AG10803 (cell line): ENCODE measurements at regions not wholly inside any gene's neighbourhood (a gene's known extent, or its start where the extent isn't known, plus 50 kb on each side); places are given as distances from the start of the nearest gene placed in this dataset.
"Not testable (repeated sequence)": the region's sequence is repeated elsewhere in the genome, so short reads cannot be mapped to it uniquely, and the experiment has no call there.

Experiments
- DNase-seq: peaks from one replicate; pipeline ENCODE4 v3.0.0; 2010; ENCODE audit warnings: low read depth
- H3K4me3 ChIP-seq: 2 replicates; pipeline ENCODE4 v1.5.1; 2011; ENCODE audit warnings: mild to moderate bottlenecking, low read length, control low read depth
- TF ChIP-seq, protein P1 (sequence below): conservative IDR thresholded peaks from 2 replicates; pipeline ENCODE4 v1.5.1; 2011; ENCODE audit warnings: mild to moderate bottlenecking, low read length, control low read depth, inconsistent platforms

DNA sequence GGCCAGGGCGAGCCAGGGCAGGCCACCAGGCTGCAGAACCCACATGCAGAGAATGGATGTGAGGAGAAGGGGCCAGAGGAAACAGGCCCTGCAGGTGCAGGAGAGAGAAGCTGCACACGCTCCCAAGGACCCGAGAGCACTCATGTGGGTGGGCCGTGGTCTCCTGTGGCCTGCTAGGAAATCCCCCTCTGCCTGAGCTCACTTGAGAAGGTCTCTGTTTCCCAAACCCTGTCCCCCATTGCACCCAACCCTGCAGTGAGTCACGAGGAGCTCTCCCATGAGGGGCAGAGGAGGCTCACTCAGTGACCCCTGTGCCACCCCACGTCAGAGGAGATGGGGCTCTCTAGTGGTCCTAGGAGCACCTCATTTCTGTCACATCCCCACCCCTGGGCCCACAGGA lies 111.1 kb downstream of the KLF13 start:
- TF ChIP-seq, protein P1, sequence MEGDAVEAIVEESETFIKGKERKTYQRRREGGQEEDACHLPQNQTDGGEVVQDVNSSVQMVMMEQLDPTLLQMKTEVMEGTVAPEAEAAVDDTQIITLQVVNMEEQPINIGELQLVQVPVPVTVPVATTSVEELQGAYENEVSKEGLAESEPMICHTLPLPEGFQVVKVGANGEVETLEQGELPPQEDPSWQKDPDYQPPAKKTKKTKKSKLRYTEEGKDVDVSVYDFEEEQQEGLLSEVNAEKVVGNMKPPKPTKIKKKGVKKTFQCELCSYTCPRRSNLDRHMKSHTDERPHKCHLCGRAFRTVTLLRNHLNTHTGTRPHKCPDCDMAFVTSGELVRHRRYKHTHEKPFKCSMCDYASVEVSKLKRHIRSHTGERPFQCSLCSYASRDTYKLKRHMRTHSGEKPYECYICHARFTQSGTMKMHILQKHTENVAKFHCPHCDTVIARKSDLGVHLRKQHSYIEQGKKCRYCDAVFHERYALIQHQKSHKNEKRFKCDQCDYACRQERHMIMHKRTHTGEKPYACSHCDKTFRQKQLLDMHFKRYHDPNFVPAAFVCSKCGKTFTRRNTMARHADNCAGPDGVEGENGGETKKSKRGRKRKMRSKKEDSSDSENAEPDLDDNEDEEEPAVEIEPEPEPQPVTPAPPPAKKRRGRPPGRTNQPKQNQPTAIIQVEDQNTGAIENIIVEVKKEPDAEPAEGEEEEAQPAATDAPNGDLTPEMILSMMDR = no peak
- no peak for DNase-seq
- H3K4me3 ChIP-seq = no peak overlapping the region

DNA sequence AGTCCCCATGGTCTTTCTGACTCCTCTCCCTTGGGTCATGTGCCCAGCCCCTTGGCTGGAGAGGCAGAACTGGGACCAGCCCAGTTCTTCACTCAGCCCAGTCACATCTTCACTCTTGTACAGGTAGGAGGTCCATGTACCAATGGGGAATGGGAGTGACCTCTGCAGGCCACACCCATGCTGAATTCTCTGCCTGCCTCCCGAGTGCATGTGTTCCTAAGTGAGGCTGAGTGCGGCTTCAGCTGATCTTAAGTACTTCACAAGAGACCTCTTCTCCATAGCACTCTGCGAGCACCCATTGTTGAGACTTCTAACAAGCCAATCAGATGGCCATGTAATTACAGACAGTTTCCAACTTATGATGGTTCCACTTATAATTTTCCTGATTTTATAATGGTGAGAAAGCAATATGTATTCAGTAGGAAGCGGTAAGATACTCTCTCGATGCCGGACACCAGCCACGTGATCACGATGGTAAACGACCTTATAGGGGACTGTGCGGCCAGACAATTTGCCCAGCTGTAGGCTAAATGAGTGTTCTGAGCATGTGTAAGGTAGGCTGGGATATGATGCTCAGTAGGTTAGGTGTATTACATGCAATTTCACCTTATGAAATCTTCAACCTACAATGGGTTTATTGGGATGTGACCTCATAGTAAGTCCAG lies 112.1 kb downstream of the KLF13 start:
- TF ChIP-seq, protein P1 = no peak
- H3K4me3 ChIP-seq = no peak overlapping the region
- no peak for DNase-seq

DNA sequence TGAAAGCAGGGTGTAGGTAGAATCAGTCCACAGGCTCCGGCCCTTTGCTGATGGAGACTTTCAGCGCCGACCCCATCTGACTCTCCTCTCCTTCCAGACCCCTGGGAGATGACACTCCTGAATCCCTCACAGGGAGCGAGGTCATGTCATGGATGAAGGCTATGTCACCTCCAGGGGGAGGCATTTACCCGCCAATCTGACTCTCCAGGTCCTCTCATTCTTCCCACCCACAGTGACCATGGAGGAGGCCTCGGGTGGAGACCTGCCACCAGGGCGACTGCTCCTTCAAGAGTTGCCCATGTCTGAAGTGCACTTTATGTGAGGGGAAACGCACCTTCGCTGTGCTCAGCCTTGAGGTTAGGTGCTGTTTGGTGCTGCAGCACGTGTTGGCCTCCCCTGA lies 112.7 kb downstream of the KLF13 start:
- TF ChIP-seq, protein P1 = peak; percentile 22; the same call in 1 of the 2 replicates

DNA sequence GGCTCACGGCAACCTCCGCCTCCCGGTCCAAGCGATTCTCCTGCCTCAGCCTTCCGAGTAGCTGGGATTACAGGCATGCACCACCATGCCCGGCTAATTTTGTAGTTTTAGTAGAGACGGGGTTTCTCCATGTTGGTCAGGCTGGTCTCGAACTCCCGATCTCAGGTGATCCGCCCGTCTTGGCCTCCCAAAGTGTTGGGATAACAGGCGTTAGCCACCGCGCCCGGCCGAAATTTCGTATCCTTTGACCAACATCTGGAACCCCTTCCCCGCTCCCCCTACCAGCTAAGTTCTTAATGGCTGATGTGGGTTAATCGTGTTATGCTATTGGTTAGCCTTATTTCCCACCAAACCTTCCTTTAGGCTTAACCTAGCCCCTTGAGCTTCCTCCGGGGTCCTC lies 113.6 kb downstream of the KLF13 start:
- not testable (repeated sequence) for DNase-seq
- H3K4me3 ChIP-seq = peak overlapping the region; percentile 50

More for the DNA sequence above, 112.7 kb downstream of the KLF13 start:
- DNase-seq = no peak
- H3K4me3 ChIP-seq = no peak overlapping the region

DNA sequence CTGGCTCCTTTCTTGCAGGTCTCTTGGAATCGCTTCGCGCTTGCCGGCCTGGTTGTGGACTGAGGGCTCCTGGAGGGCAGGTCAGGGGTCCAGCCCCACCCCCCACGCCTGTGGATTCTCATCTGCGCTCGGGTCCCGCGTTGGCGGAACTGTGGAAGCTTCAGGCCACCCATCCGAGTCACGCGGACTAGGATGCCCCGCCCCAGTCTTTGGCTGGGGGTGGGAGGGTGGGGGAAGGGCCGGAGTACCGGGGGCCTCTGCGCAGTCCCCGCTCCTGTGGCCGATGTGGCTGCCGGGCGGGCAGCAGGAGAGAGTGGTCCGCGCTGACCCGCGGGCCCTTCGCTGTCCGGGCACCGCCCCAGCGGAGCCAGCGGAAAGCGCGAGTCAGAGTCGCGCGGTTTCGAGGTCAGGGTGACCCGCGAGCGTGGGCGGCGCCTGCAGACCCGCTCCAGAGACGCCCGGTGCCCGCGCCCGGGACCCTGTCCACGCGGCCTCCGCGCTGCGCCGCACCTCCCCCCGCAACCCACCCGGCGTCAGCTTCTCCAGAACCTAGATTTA lies 114.2 kb downstream of the KLF13 start:
- DNase-seq = peak; percentile 41
- H3K4me3 ChIP-seq = peak overlapping the region; percentile 50
- TF ChIP-seq, protein P1 = no peak

DNA sequence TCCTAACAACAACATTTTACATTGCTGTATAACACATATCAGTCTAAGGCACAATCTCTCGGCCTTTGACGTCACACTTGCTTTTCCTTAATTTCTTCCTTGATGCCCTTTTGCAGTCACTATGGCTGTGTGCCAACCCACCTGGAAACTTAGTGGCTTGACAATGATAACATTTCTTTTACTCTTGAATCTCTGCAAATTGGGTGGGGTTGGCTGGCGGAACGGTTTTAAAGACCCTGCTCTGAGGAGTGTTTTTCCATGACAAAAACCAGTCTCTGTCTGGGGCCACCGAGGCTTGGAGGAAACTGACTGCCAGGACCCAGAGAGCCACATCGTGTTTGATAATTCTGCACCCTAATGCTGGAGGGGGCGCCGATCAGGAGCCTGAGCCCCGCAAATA lies 115.6 kb downstream of the KLF13 start:
- TF ChIP-seq, protein P1 = no peak
- no peak overlapping the region; the same call in 1 of the 2 replicates for H3K4me3 ChIP-seq
- no peak for DNase-seq

DNA sequence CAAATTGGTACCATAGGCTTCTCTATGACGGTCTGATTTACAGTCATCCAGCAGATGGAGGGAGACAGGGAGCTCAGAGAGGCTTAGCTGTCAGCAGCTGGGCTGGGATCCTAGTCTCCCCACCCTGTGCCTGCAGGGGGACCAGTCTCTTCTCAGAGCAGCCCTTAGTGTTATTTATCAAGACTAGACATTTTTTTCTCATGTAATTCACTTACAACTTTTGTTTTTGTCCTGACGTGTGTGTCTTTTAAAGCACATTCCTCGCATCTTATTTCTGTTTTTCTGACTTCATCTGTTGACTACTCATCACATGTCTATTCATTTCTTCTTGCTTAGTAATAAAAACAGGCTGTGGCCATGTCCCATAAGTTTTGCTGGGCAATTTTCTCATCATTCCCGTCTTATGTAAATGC lies 116.1 kb downstream of the KLF13 start:
- H3K4me3 ChIP-seq = peak overlapping the region; percentile 12
- peak; percentile 97 for DNase-seq

More for the DNA sequence above, 116.1 kb downstream of the KLF13 start:
- TF ChIP-seq, protein P1 = peak; percentile 59
